ENCODE measurements at regions not wholly inside any gene's neighbourhood (a gene's known extent, or its start where the extent isn't known, plus 50 kb on each side); places are given as distances from the start of the nearest gene placed in this dataset.

- no peaks in the 10 kb centered on the region for H3K36me3 ChIP-seq (ENCODE audit: control insufficient read depth in 2 of 2, insufficient read depth in 2 of 2, low read length in 1 of 2)
- RAD21 ChIA-PET (ENCODE audit: unreplicated experiment), result no interaction called here
- no peaks in the 10 kb centered on the region; a peak in 1 of 4 replicates for H3K27me3 ChIP-seq (replicated peaks in 1 of 2; ENCODE audit: control insufficient read depth in 2 of 2, insufficient read depth in 2 of 2, low read length in 1 of 2)
- no peaks in the 10 kb centered on the region for H3K79me2 ChIP-seq (ENCODE audit: control insufficient read depth, insufficient read depth, low read length)
- no peak overlapping the region for H3K27ac ChIP-seq (ENCODE audit: control insufficient read depth, insufficient read depth)
- no peak overlapping the region for H2AFZ ChIP-seq (ENCODE audit: control insufficient read depth, low read depth, low read length)
- CTCF ChIA-PET, result no interaction called here
- ATAC-seq (no peak), FAIRE-seq (no peak), DNase-seq (ENCODE audit: low read depth, low spot score) (no peak)
- no peak overlapping the region for H3K4me3 ChIP-seq
- no peaks in the 10 kb centered on the region for H4K20me1 ChIP-seq (ENCODE audit: control insufficient read depth, insufficient read depth)
- POLR2A ChIA-PET, result no interaction called here
- H3K9ac ChIP-seq (ENCODE audit: control insufficient read depth, insufficient read depth, low read length), result no peak overlapping the region
- intact Hi-C loops (cut with micrococcal nuclease; ENCODE audit: unreplicated experiment), result no loop called here
- no peaks in the 10 kb centered on the region for H3K4me1 ChIP-seq (ENCODE audit: control insufficient read depth, insufficient read depth, low read length)
- WGBS (ENCODE audit: insufficient coverage, insufficient replicate concordance, low lambda C conversion rate, missing lambda C conversion rate), result 6% methylated on average over 1 of the region's 1 CpG
- no peak for TF ChIP-seq MAX (IDR thresholded peaks at IDR 0.05; ENCODE audit: low read depth, low read length)
- no peak for TF ChIP-seq RAD21 (IDR thresholded peaks at IDR 0.05; ENCODE audit: insufficient read depth, low read depth, low read length)
- TF ChIP-seq SREBF1 (IDR thresholded peaks at IDR 0.05; ENCODE audit: low read length), result no peak
- TF ChIP-seq YY1 (IDR thresholded peaks at IDR 0.05; ENCODE audit: low read depth, low read length), result no peak
- TF ChIP-seq IKZF1 (conservative IDR thresholded peaks at IDR 0.05), result no peak
- no peak for TF ChIP-seq EZH2 (IDR thresholded peaks at IDR 0.05; ENCODE audit: borderline replicate concordance, control insufficient read depth, low read depth, low read length)
- TF ChIP-seq CBX5 (IDR thresholded peaks at IDR 0.05; ENCODE audit: low read depth), result no peak
- no peak for TF ChIP-seq ZBTB33 (IDR thresholded peaks at IDR 0.05)
- no peak for TF ChIP-seq BHLHE40 (IDR thresholded peaks at IDR 0.05; ENCODE audit: borderline replicate concordance in 1 of 2, low read depth in 2 of 2, low read length in 1 of 2)
- no peak for TF ChIP-seq ATF2 (IDR thresholded peaks at IDR 0.05; ENCODE audit: low read length)
- no peak for TF ChIP-seq POU2F2 (IDR thresholded peaks at IDR 0.05; ENCODE audit: borderline replicate concordance, low read depth, low read length)
- TF ChIP-seq CTCF (IDR thresholded peaks at IDR 0.05 in 2 of 3, conservative IDR thresholded peaks at IDR 0.05 in 1 of 3; ENCODE audit: control insufficient read depth in 2 of 3, extremely low read depth in 1 of 3, insufficient read depth in 1 of 3, low read depth in 3 of 3, low read length in 3 of 3), result no peak
- no peak for TF ChIP-seq BRCA1 (IDR thresholded peaks at IDR 0.05; ENCODE audit: low read depth, low read length)
- no peak for TF ChIP-seq BMI1 (IDR thresholded peaks at IDR 0.05; ENCODE audit: borderline replicate concordance)
- TF ChIP-seq, protein P1, sequence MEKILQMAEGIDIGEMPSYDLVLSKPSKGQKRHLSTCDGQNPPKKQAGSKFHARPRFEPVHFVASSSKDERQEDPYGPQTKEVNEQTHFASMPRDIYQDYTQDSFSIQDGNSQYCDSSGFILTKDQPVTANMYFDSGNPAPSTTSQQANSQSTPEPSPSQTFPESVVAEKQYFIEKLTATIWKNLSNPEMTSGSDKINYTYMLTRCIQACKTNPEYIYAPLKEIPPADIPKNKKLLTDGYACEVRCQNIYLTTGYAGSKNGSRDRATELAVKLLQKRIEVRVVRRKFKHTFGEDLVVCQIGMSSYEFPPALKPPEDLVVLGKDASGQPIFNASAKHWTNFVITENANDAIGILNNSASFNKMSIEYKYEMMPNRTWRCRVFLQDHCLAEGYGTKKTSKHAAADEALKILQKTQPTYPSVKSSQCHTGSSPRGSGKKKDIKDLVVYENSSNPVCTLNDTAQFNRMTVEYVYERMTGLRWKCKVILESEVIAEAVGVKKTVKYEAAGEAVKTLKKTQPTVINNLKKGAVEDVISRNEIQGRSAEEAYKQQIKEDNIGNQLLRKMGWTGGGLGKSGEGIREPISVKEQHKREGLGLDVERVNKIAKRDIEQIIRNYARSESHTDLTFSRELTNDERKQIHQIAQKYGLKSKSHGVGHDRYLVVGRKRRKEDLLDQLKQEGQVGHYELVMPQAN (conservative IDR thresholded peaks at IDR 0.05), result no peak
- no peak for TF ChIP-seq CREM (IDR thresholded peaks at IDR 0.05; ENCODE audit: low read depth)
- no peak for TF ChIP-seq TCF3 (IDR thresholded peaks at IDR 0.05; ENCODE audit: borderline replicate concordance, insufficient read depth, low read depth, low read length)
- no peak for TF ChIP-seq RBBP5 (conservative IDR thresholded peaks at IDR 0.05)
- SMC1A ChIA-PET (ENCODE audit: uncharacterized antibody, unreplicated experiment), result no interaction called here
- in situ Hi-C loops (cut with MboI), result no loop called here
- no TSS peak for BruUV-seq (replicated peaks)
- no peak overlapping the region for H3K4me2 ChIP-seq (ENCODE audit: control insufficient read depth, insufficient read depth)
- H3K9me3 ChIP-seq (replicated peaks; ENCODE audit: control insufficient read depth, insufficient read depth, low read length), result no peaks in the 10 kb centered on the region
Observed at GRCh38 chr10:21385536-21385935, 139.9 kb downstream of the SKIDA1 start.
